Sigmoid colon (tissue), 4 donors: ENCODE measurements at regions not wholly inside any gene's neighbourhood (a gene's known extent, or its start where the extent isn't known, plus 50 kb on each side); places are given as distances from the start of the nearest gene placed in this dataset.

ENCODE experiments used
- POLR2AphosphoS5 ChIP-seq, 4 donors: sonication (generic); formaldehyde crosslinking; IDR thresholded peaks; one replicate each; pipeline ENCODE4 v1.6.1; 2017; ENCODE audit warnings: antibody characterized with exemption in 4 of 4
- TF ChIP-seq, protein P1 (sequence below), 4 experiments: fragments of 450-650 bp in 3 of 4; fragments of 200-600 bp in 1 of 4; IDR thresholded peaks; one replicate each; pipeline ENCODE4 v1.5.1; 2016 to 2019; ENCODE audit warnings: antibody characterized with exemption in 4 of 4, mild to moderate bottlenecking in 3 of 4, moderate library complexity in 2 of 4

DNA sequence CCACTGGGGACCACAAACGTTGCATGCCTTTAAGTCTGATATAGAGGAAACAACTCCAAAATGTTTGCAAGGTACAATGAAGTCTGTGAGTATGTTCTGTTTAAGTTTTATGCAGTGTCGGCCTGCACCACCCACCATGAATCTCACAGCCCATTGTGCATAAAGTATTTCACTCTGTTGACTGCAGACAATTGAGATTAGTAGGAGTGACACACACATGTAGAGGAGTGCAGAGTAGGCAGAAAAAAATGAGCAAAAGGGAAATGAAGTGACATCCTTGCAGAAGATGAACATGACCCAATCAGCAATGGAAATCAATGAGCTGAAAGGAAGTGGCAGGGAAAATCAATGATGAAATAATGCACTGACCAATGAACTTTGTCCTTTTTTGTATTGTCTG, 315.6 kb upstream of the PTPRD start:
- TF ChIP-seq, protein P1, sequence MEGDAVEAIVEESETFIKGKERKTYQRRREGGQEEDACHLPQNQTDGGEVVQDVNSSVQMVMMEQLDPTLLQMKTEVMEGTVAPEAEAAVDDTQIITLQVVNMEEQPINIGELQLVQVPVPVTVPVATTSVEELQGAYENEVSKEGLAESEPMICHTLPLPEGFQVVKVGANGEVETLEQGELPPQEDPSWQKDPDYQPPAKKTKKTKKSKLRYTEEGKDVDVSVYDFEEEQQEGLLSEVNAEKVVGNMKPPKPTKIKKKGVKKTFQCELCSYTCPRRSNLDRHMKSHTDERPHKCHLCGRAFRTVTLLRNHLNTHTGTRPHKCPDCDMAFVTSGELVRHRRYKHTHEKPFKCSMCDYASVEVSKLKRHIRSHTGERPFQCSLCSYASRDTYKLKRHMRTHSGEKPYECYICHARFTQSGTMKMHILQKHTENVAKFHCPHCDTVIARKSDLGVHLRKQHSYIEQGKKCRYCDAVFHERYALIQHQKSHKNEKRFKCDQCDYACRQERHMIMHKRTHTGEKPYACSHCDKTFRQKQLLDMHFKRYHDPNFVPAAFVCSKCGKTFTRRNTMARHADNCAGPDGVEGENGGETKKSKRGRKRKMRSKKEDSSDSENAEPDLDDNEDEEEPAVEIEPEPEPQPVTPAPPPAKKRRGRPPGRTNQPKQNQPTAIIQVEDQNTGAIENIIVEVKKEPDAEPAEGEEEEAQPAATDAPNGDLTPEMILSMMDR (IDR thresholded peaks at IDR 0.05), result no peak
- TF ChIP-seq POLR2AphosphoS5 (IDR thresholded peaks at IDR 0.05), result no peak
